ENCODE measurements at regions not wholly inside any gene's neighbourhood (a gene's known extent, or its start where the extent isn't known, plus 50 kb on each side); places are given as distances from the start of the nearest gene placed in this dataset.
"Not testable (repeated sequence)": the region's sequence is repeated elsewhere in the genome, so short reads cannot be mapped to it uniquely, and the experiment has no call there.

- in situ Hi-C loops (cut with HindIII; ENCODE audit: low pct_ligation_motif_present, low pct_unique_long_range_greater_than_20kb, low sequenced_read_pairs): no loop called here
- DNase-seq: no peak
These were observed 119.6 kb upstream of the BRWD3 start for GRCh38 chrX:80929251-80929650.

GRCh38 chrX:80917919-80918318 is 108.2 kb upstream of the BRWD3 start:
- DNase-seq: no peak
- in situ Hi-C loops (cut with HindIII; ENCODE audit: low pct_ligation_motif_present, low pct_unique_long_range_greater_than_20kb, low sequenced_read_pairs): no loop called here

DNA sequence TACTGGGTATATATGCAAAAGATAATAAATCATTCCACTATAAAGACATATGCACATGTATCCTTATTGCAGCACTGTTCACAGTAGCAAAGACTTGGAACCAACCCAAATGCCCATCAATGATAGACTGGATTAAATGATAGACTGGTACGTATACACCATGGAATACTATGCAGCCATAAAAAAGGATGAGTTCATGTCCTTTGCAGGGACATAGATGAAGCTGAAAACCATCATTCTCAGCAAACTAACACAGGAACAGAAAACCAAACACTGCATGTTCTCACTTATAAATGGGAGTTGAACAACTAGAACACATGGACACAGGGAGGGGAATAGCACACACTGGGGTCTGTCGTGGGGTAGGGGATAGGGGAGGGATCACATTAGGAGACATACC is 102.7 kb upstream of the BRWD3 start:
- DNase-seq: not testable (repeated sequence)

GRCh38 chrX:80879916-80880315 is 70.2 kb upstream of the BRWD3 start:
- in situ Hi-C loops (cut with HindIII; ENCODE audit: low pct_ligation_motif_present, low pct_unique_long_range_greater_than_20kb, low sequenced_read_pairs): no loop called here
- no peak for DNase-seq

More for the DNA sequence above, 102.7 kb upstream of the BRWD3 start:
- in situ Hi-C loops (cut with HindIII; ENCODE audit: low pct_ligation_motif_present, low pct_unique_long_range_greater_than_20kb, low sequenced_read_pairs): not testable (repeated sequence)

GRCh38 chrX:80879143-80879542 is 69.5 kb upstream of the BRWD3 start:
- DNase-seq: no peak
- in situ Hi-C loops (cut with HindIII; ENCODE audit: low pct_ligation_motif_present, low pct_unique_long_range_greater_than_20kb, low sequenced_read_pairs): no loop called here

DNA sequence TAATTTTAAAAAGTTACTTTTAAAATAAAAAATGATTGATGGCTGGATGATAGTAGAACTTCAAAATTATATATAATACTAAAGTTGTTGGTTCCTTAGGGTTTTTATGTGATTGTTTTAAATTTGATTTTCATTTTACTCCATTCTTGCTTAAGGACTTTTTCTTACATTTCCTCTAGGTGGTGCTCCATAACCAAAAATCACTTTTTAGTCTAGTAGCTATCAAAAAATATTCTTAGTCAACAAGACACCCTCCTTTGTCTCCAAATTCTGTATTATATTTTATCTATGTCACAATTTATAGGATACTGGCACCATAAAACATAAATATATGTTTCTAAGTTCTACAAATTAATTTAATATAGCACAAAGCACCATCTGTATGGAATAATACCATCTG is 67.2 kb upstream of the BRWD3 start:
- peak; percentile 28 for DNase-seq
- in situ Hi-C loops (cut with HindIII; ENCODE audit: low pct_ligation_motif_present, low pct_unique_long_range_greater_than_20kb, low sequenced_read_pairs): no loop called here
